AG04450 (cell line): ENCODE measurements at regions not wholly inside any gene's neighbourhood (a gene's known extent, or its start where the extent isn't known, plus 50 kb on each side); places are given as distances from the start of the nearest gene placed in this dataset.

Source experiments
- CTCF ChIA-PET: fragments of 300-600, 350-600 bp; formaldehyde crosslinking; extraction: SDS; loops from one replicate; lab custom pipeline; 2022; ENCODE audit warnings: antibody characterized with exemption, inconsistent platforms; lab: Charles Lee
- POLR2A ChIA-PET: fragments of 350-600 bp; formaldehyde crosslinking; extraction: SDS; loops from one replicate; lab custom pipeline; 2021; ENCODE audit warnings: antibody characterized with exemption, inconsistent platforms; lab: Yijun Ruan, JAX
- DNase-seq: peaks from one replicate; pipeline ENCODE4 v3.0.0-alpha.2; 2011; ENCODE audit warnings: low read depth, low spot score
- H3K27ac ChIP-seq: one replicate; pipeline ENCODE4 v1.5.1; 2012; ENCODE audit warnings: low read depth, low read length, control low read depth
- H3K27me3 ChIP-seq: one replicate; pipeline ENCODE4 v1.6.0; 2012; ENCODE audit warnings: low read length; ENCODE audit not compliant: control insufficient read depth, insufficient read depth
- H3K4me3 ChIP-seq: 2 replicates; pipeline ENCODE4 v1.5.1; 2011; ENCODE audit warnings: mild to moderate bottlenecking, low read depth, low read length, control low read depth
- H3K9me3 ChIP-seq: 2 replicates; pipeline ENCODE4 v1.5.1; 2012; ENCODE audit warnings: low read length; ENCODE audit not compliant: control insufficient read depth, insufficient read depth
- TF ChIP-seq, protein P1 (sequence below): IDR thresholded peaks from 2 replicates; pipeline ENCODE4 v1.5.1; 2011; ENCODE audit warnings: low read depth, low read length, control low read depth, inconsistent platforms

DNA sequence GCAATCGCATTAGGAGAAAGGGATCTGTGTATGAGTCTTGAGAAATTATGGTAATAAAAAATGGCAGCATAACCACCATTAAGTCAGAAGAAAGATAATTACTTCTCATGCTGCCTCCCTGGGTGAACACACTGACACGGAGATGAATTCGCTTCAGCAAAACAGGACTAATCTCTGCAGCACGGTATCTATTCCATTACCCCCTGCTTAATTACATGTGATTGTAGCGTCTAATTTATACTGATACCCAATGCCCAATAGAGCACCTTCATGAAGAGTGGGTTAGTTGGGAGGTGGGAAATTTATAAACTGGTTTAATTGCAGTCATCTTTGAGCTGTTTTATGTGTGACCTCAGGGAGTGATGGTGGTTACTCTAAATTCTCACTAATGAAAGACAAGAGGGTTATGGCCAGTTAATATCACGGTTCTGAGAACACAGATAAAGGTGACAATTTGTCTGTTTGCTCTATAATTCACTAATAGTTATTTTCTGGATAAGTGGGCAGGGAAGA, 476.2 kb upstream of the SULF2 start:
- no peaks in the 10 kb centered on the region for H3K9me3 ChIP-seq
- no peak overlapping the region for H3K4me3 ChIP-seq
- POLR2A ChIA-PET, result no interaction called here
- H3K27ac ChIP-seq, result no peak overlapping the region
- CTCF ChIA-PET, result no interaction called here
- H3K27me3 ChIP-seq, result no peaks in the 10 kb centered on the region
- DNase-seq, result no peak
- TF ChIP-seq, protein P1, sequence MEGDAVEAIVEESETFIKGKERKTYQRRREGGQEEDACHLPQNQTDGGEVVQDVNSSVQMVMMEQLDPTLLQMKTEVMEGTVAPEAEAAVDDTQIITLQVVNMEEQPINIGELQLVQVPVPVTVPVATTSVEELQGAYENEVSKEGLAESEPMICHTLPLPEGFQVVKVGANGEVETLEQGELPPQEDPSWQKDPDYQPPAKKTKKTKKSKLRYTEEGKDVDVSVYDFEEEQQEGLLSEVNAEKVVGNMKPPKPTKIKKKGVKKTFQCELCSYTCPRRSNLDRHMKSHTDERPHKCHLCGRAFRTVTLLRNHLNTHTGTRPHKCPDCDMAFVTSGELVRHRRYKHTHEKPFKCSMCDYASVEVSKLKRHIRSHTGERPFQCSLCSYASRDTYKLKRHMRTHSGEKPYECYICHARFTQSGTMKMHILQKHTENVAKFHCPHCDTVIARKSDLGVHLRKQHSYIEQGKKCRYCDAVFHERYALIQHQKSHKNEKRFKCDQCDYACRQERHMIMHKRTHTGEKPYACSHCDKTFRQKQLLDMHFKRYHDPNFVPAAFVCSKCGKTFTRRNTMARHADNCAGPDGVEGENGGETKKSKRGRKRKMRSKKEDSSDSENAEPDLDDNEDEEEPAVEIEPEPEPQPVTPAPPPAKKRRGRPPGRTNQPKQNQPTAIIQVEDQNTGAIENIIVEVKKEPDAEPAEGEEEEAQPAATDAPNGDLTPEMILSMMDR, result no peak

DNA sequence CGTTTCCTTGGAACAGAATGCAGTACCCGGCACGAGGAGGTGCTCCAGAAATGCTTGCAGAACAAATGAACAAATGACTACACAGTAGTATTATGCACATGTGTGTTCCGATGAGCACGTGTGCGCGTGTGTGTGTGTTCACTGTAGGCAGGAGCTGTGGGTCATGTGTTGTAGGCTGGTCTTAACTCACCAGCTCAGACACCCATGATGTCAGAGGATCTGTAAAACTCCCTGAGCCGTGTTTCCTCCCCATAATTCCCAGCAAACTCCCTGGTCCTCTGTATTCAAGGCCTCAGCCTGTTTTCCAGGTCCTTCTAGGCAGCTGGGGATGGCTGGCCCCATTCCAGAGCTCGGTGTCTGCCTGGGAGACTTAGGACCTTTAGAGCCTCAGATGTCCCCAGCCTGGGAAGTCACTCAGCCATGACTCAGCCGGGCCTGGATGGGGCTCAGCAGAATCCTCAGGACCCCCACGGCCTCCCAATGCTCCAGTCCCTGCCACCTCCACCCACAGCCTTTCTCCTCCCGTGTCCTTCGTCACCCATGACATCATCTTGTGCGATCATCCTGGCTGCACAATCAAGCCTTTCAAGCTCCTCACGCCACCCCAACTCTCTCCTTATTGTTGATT, 475.0 kb upstream of the SULF2 start:
- ChIA-PET POLR2A (no interaction called here), CTCF (no interaction called here)

DNA sequence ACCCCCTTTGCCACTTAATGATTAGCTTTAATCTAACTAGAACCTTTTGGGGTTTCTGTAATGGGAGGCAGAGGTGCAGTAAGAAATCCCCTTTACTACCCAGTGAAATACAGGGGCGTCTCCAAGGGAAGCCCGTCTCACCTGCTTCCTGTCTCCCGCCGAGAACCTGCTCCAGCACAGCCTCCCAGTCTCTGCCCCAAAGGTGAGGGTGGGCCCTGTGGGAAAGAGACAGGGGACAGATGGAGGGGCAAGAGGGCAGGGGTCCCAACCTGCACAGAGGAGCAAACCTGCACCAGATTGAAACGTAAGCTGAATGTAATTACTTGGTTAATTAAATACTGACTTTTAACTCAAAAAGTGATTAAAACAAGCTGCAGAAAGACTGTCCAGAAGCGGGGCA, 474.2 kb upstream of the SULF2 start:
- no peaks in the 10 kb centered on the region for H3K9me3 ChIP-seq
- CTCF ChIA-PET, result no interaction called here
- H3K27ac ChIP-seq, result no peak overlapping the region
- POLR2A ChIA-PET, result no interaction called here
- DNase-seq, result no peak
- TF ChIP-seq, protein P1, result no peak
- no peak overlapping the region for H3K4me3 ChIP-seq
- H3K27me3 ChIP-seq, result no peaks in the 10 kb centered on the region

More for the DNA sequence above, 475.0 kb upstream of the SULF2 start:
- TF ChIP-seq, protein P1, result no peak
- DNase-seq, result no peak
- Histone ChIP-seq H3K27ac (no peak overlapping the region), H3K4me3 (no peak overlapping the region), H3K9me3 (no peaks in the 10 kb centered on the region), H3K27me3 (no peaks in the 10 kb centered on the region)

DNA sequence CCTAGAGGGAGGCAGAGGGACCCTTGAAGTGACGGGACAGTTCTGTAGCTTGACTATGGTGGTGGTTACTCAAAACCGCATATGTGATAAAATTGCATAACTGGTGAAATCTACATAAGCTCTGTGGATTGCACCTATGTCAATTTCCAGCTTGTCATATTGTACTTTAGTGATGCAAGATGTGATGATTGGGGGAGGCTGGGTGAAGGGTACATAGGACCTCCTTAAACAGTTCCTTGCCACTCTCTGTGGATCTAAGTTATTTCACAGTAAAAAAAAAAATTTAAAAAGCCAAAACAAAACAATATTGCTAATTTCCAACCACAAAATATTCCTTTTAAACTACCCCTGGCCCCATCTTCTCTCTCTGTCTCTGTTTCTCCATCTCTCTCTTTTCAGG, 472.6 kb upstream of the SULF2 start:
- DNase-seq, result no peak
- TF ChIP-seq, protein P1, result no peak
- ChIA-PET POLR2A (no interaction called here), CTCF (no interaction called here)
- H3K27me3 ChIP-seq, result no peaks in the 10 kb centered on the region
- H3K27ac ChIP-seq, result no peak overlapping the region
- H3K9me3 ChIP-seq, result no peaks in the 10 kb centered on the region
- no peak overlapping the region for H3K4me3 ChIP-seq

DNA sequence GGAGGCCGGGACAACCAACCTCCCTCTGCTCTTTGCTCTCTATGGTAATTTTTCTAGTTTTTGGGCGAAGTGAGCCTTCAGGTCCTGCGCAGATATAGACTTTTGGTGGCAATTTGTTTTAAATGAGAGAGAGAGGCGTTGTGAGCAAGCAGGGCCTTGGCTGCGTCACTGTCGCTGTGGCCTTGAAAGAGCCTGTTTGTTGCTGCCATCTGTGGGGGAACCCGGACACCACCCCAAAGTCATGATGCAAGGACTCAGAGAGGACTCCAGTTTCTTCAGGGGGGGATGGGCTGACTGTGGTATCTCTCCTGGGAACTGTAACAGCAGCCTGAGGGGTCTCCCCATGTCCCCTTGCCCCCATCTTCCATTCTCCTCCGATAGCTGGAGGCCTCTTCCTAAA, 462.7 kb upstream of the SULF2 start:
- ChIA-PET POLR2A (no interaction called here), CTCF (no interaction called here)
- DNase-seq, result no peak
- H3K27ac ChIP-seq, result no peak overlapping the region
- H3K27me3 ChIP-seq, result peaks cover 7% of the 10 kb centered on the region
- TF ChIP-seq, protein P1, result no peak
- no peaks in the 10 kb centered on the region for H3K9me3 ChIP-seq
- H3K4me3 ChIP-seq, result no peak overlapping the region
